Adrenal gland (tissue), 5 donors: ENCODE measurements at regions not wholly inside any gene's neighbourhood (a gene's known extent, or its start where the extent isn't known, plus 50 kb on each side); places are given as distances from the start of the nearest gene placed in this dataset.

Experiments
- CTCF ChIP-seq, 6 experiments: fragments of 450-650 bp in 4 of 6; fragments of 200-600 bp in 2 of 6; sonication (generic) in 1 of 6; IDR thresholded peaks; 1 replicate in 5 of 6; 2 replicates in 1 of 6; pipeline versions ENCODE4 v1.5.1 to v1.8.0; 2016 to 2021; ENCODE audit warnings: antibody characterized with exemption in 6 of 6, mild to moderate bottlenecking in 2 of 6, moderate library complexity in 1 of 6
- POLR2A ChIP-seq, 2 donors: fragments of 450-650 bp; IDR thresholded peaks; one replicate each; pipeline ENCODE4 v1.6.1; 2017; ENCODE audit warnings: antibody characterized with exemption in 2 of 2, mild to moderate bottlenecking in 2 of 2, moderate library complexity in 1 of 2
- donor health status: DM: no; HTN: no; CAD: no.

GRCh38 chr1:166671627-166672026 is 167.6 kb upstream of the POGK start:
- TF ChIP-seq CTCF (IDR thresholded peaks at IDR 0.05) (no peak), POLR2A (IDR thresholded peaks at IDR 0.05) (no peak)
